Activated CD8-positive, alpha-beta T cell treated with anti-CD3 and anti-CD28 coated beads for 36 hours (primary cell): ENCODE measurements at regions not wholly inside any gene's neighbourhood (a gene's known extent, or its start where the extent isn't known, plus 50 kb on each side); places are given as distances from the start of the nearest gene placed in this dataset.

Source experiments
- ATAC-seq: fragments of 200-7000 bp; cut with Tn5 transposase; one replicate; pipeline ENCODE4 v1.10.0; 2021; ENCODE audit warnings: mild to moderate bottlenecking, moderate library complexity
- CTCF ChIA-PET: fragments of 350-600 bp; sonication (Branson Sonifier 250); formaldehyde crosslinking; loops from one replicate; lab custom pipeline; 2021; ENCODE audit warnings: antibody characterized with exemption; lab: Charles Lee
- POLR2A ChIA-PET: fragments of 350-600 bp; sonication (Branson Sonifier 250); formaldehyde crosslinking; loops from one replicate; lab custom pipeline; 2021; ENCODE audit warnings: antibody characterized with exemption; lab: Charles Lee
- DNase-seq: peaks from one replicate; pipeline ENCODE4 v3.0.0-alpha.2; 2020
- H3K27ac Mint-ChIP-seq: one replicate; pipeline ENCODE4 v1.8.0; 2021; ENCODE audit warnings: mild to moderate bottlenecking, mixed read lengths
- H3K27me3 Mint-ChIP-seq: one replicate; pipeline ENCODE4 v1.8.0; 2021; ENCODE audit warnings: mixed read lengths
- H3K36me3 Mint-ChIP-seq: one replicate; pipeline ENCODE4 v1.8.0; 2021; ENCODE audit warnings: low read depth, mixed read lengths
- H3K4me1 Mint-ChIP-seq: one replicate; pipeline ENCODE4 v1.8.0; 2021; ENCODE audit warnings: low read depth, mixed read lengths
- H3K4me3 Mint-ChIP-seq: one replicate; pipeline ENCODE4 v1.8.0; 2021; ENCODE audit warnings: mild to moderate bottlenecking, moderate library complexity, mixed read lengths
- H3K9me3 Mint-ChIP-seq: one replicate; pipeline ENCODE4 v1.8.0; 2021; ENCODE audit warnings: mixed read lengths
- CTCF ChIP-seq: fragments of 200-600 bp; IDR thresholded peaks from one replicate; pipeline ENCODE4 v1.8.0; 2022; ENCODE audit warnings: antibody characterized with exemption, mild to moderate bottlenecking
- intact Hi-C: fragments of 100-400 bp; cut with micrococcal nuclease; formaldehyde crosslinking; loops from one replicate; pipeline ENCODE4 v1.10.0; 2022

GRCh38 chr14:49999146-49999761, 106.4 kb downstream of the ARF6 start:
- intact Hi-C loops: loop anchor here (1.0 to 2.0 kb wide), 4 partner anchors 22 to 84 kb away; no protein-coding TSS in a partner anchor

GRCh38 chr14:49999826-50000379, 107.0 kb downstream of the ARF6 start:
- TF ChIP-seq CTCF: no peak
- no peaks in the 10 kb centered on the region for H3K27me3 Mint-ChIP-seq
- no peaks in the 10 kb centered on the region for H3K9me3 Mint-ChIP-seq
- peaks cover 6% of the 10 kb centered on the region for H3K36me3 Mint-ChIP-seq
- peak overlapping the region; percentile 94 for H3K27ac Mint-ChIP-seq
- CTCF ChIA-PET: interaction anchor here (0.8 to 5.2 kb wide), 16 partner anchors 10 to 148 kb away, joined by 3 to 58 read pairs (median 5); partner anchors contain the start of gene NEMF
- H3K4me3 Mint-ChIP-seq: peak overlapping the region; percentile 72
- H3K4me1 Mint-ChIP-seq: peaks cover 40% of the 10 kb centered on the region
- ATAC-seq: no peak
- POLR2A ChIA-PET: interaction anchor here (0.5 to 8.5 kb wide), 41 partner anchors 9 to 414 kb away, joined by 3 to 135 read pairs (median 7); partner anchors contain the start of genes ARF6, RPS29 and VCPKMT
- intact Hi-C loops: loop anchor here (1.0 to 10.0 kb wide), 7 partner anchors 23 to 135 kb away; no protein-coding TSS in a partner anchor
- peak; percentile 40 for DNase-seq

More at GRCh38 chr14:49999146-49999761, 106.4 kb downstream of the ARF6 start:
- peak overlapping the region; percentile 72 for H3K4me3 Mint-ChIP-seq
- TF ChIP-seq CTCF: no peak
- DNase-seq (peak; percentile 93), ATAC-seq (peak; percentile 51)
- ChIA-PET POLR2A (interaction anchor here (0.6 to 8.5 kb wide), 34 partner anchors 8 to 367 kb away, joined by 3 to 135 read pairs (median 8); partner anchors contain the start of genes ARF6 and VCPKMT), CTCF (interaction anchor here (0.6 to 5.2 kb wide), 14 partner anchors 9 to 819 kb away, joined by 3 to 58 read pairs (median 5); partner anchors contain the start of gene NEMF)
- H3K27me3 Mint-ChIP-seq: no peaks in the 10 kb centered on the region
- H3K4me1 Mint-ChIP-seq: peaks cover 42% of the 10 kb centered on the region
- no peaks in the 10 kb centered on the region for H3K9me3 Mint-ChIP-seq
- H3K27ac Mint-ChIP-seq: peak overlapping the region; percentile 94
- peaks cover 6% of the 10 kb centered on the region for H3K36me3 Mint-ChIP-seq

DNA sequence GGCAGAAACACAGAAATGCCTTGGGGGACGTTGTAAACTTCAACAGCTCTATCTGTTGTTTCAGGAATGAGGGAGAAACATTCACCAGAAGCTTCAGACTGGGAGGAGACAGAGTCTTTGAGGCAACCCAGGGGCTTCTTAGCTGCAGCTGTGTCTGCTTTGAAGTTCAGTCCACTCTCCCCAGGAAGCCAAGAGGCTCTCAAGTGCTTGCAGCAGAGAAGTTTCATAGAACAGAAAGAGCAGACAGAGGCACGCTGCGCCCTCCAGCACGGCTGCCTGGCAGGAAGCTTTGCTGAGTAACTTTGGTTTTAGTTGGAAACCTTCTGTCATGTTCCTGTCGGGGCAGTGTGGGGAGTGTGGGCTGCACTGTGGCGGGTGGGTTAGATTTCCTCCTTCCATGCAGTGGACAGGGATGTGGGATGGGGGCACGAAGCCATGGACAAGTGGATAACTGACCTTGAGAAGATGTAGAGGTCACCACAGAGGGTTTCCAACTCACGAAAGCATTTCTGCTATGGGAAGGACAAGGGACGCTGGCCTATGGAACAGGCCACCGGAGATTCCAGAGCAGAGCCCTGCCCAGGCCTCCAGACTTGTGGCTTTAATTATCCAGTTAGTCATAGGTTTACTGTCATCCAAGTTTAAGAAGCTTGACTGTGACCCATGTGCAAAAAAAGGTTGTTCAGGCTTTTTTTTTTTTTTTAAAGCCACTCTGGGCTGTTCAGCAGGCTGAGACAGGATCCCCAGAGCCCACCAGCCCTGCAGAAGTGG, 107.7 kb downstream of the ARF6 start:
- peaks cover 6% of the 10 kb centered on the region for H3K36me3 Mint-ChIP-seq
- DNase-seq (peak; percentile 91), ATAC-seq (peak; percentile 22)
- no peaks in the 10 kb centered on the region for H3K27me3 Mint-ChIP-seq
- peaks cover 40% of the 10 kb centered on the region for H3K4me1 Mint-ChIP-seq
- H3K4me3 Mint-ChIP-seq: peak overlapping the region; percentile 72
- CTCF ChIA-PET: interaction anchor here (0.8 to 5.2 kb wide), 18 partner anchors 12 to 148 kb away, joined by 3 to 58 read pairs (median 4); partner anchors contain the start of gene NEMF
- H3K9me3 Mint-ChIP-seq: no peaks in the 10 kb centered on the region
- no peak for TF ChIP-seq CTCF
- intact Hi-C loops: loop anchor here (1.0 to 10.0 kb wide), 3 partner anchors 28 to 136 kb away; no protein-coding TSS in a partner anchor
- POLR2A ChIA-PET: interaction anchor here (0.5 to 8.5 kb wide), 44 partner anchors 9 to 415 kb away, joined by 3 to 135 read pairs (median 7); partner anchors contain the start of genes ARF6, KLHDC2, RPS29 and VCPKMT
- peak overlapping the region; percentile 94 for H3K27ac Mint-ChIP-seq

DNA sequence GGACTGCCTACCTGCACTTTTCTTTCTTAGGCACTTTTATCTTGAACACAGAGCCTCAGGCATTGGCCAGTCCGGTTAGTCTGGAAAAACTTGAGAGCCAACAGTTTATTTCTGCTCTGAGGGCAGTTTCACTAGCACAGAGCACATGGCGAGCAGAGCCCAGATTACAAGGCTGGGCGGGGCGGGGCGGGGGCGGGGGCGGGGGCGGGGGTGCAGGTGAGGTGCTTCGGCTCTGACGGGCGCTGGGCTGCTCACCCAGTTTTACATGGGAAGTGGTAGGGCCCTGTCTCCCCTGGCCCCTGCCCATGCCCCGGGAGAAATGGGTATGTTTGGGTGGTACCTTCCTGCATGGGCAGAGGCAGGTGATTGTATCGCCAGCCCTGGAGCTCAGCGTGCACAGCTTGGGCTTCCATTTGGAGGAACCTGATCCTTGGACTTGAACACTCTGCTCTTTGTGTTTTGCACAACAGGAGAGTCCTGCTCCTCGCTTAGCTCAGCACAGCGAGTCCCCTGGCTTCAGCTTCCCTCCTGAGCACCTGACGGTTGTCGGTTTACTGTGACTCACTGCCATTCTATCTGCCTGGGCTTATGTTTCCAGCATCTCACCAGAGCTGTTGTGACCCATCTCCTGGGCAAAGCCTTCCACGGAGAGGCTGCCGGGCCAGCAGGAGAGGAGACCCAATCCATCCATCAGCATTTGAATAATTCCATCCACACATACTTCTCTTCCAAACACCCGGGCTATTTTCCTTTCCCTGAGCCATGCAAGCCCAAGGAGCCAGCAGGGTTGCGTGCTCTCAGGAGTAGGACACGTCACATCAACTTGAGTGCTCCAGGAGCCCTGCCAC, 108.5 kb downstream of the ARF6 start:
- ATAC-seq (peak; percentile 50), DNase-seq (peak; percentile 85)
- H3K4me1 Mint-ChIP-seq: peaks cover 40% of the 10 kb centered on the region
- no peaks in the 10 kb centered on the region for H3K27me3 Mint-ChIP-seq
- H3K27ac Mint-ChIP-seq: peak overlapping the region; percentile 94
- ChIA-PET POLR2A (interaction anchor here (0.6 to 8.5 kb wide), 50 partner anchors 10 to 416 kb away, joined by 3 to 135 read pairs (median 7); partner anchors contain the start of genes ARF6, KLHDC2, LRR1 and RPS29), CTCF (interaction anchor here (0.7 to 5.2 kb wide), 21 partner anchors 11 to 149 kb away, joined by 3 to 58 read pairs (median 4); partner anchors contain the start of gene NEMF)
- H3K9me3 Mint-ChIP-seq: no peaks in the 10 kb centered on the region
- no peak for TF ChIP-seq CTCF
- intact Hi-C loops: loop anchor here (5.0 to 10.0 kb wide), 2 partner anchors 106 to 137 kb away; no protein-coding TSS in a partner anchor
- peaks cover 6% of the 10 kb centered on the region for H3K36me3 Mint-ChIP-seq
- peak overlapping the region; percentile 72 for H3K4me3 Mint-ChIP-seq
